ENCODE measurements at regions not wholly inside any gene's neighbourhood (a gene's known extent, or its start where the extent isn't known, plus 50 kb on each side); places are given as distances from the start of the nearest gene placed in this dataset.

DNA sequence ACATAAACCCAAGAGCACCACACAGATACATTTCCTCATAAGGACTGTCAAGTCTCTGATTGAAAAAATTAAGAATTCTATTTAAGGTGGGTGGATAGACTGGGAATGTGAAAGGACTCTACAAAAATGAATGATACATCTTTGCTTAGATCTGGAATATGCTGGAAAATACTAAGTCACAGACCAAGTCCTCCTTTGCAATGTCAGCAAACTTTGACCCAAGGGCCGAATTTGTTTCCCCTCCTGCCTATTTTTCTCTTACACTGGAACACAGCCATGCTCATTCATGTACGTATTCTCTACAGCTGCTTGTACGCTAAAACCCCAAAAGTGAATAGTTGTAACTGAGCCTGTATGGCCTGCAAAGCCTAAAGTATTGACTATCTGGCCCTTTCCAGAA, 180.7 kb downstream of the ADSS2 start:
- DNase-seq (ENCODE audit: low read depth, low spot score) (no peak), ATAC-seq (no peak)
- no TSS peak for BruUV-seq (replicated peaks)
- Histone ChIP-seq H3K9me3 (ENCODE audit: control insufficient read depth, insufficient read depth, low read depth, low read length) (no peaks in the 10 kb centered on the region), H3K36me3 (ENCODE audit: control insufficient read depth, insufficient read depth, low read length) (no peaks in the 10 kb centered on the region), H3K4me3 (ENCODE audit: low read depth in 2 of 2, low read length in 2 of 2) (no peak overlapping the region), H3K27me3 (ENCODE audit: control insufficient read depth, insufficient read depth, low read length) (no peaks in the 10 kb centered on the region), H3K27ac (ENCODE audit: low read length) (no peak overlapping the region), H3K4me1 (ENCODE audit: control insufficient read depth, insufficient read depth, low read length) (no peaks in the 10 kb centered on the region)
- TF ChIP-seq TCF7L2 (IDR thresholded peaks at IDR 0.05; ENCODE audit: low read depth, low read length): no peak
- TF ChIP-seq, protein P1, sequence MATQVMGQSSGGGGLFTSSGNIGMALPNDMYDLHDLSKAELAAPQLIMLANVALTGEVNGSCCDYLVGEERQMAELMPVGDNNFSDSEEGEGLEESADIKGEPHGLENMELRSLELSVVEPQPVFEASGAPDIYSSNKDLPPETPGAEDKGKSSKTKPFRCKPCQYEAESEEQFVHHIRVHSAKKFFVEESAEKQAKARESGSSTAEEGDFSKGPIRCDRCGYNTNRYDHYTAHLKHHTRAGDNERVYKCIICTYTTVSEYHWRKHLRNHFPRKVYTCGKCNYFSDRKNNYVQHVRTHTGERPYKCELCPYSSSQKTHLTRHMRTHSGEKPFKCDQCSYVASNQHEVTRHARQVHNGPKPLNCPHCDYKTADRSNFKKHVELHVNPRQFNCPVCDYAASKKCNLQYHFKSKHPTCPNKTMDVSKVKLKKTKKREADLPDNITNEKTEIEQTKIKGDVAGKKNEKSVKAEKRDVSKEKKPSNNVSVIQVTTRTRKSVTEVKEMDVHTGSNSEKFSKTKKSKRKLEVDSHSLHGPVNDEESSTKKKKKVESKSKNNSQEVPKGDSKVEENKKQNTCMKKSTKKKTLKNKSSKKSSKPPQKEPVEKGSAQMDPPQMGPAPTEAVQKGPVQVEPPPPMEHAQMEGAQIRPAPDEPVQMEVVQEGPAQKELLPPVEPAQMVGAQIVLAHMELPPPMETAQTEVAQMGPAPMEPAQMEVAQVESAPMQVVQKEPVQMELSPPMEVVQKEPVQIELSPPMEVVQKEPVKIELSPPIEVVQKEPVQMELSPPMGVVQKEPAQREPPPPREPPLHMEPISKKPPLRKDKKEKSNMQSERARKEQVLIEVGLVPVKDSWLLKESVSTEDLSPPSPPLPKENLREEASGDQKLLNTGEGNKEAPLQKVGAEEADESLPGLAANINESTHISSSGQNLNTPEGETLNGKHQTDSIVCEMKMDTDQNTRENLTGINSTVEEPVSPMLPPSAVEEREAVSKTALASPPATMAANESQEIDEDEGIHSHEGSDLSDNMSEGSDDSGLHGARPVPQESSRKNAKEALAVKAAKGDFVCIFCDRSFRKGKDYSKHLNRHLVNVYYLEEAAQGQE (IDR thresholded peaks at IDR 0.05; ENCODE audit: insufficient read depth in 1 of 2, low read depth in 2 of 2, low read length in 1 of 2): no peak
- TF ChIP-seq CTCF (IDR thresholded peaks at IDR 0.05): no peak
- TF ChIP-seq POLR2AphosphoS5 (IDR thresholded peaks at IDR 0.05; ENCODE audit: low read depth, low read length): no peak
- TF ChIP-seq SIN3A (IDR thresholded peaks at IDR 0.05; ENCODE audit: borderline replicate concordance, insufficient read depth, low read depth, low read length): no peak
- intact Hi-C loops (cut with micrococcal nuclease; ENCODE audit: unreplicated experiment): no loop called here
- CTCF ChIA-PET: interaction anchor here (0.6 kb wide), 1 partner anchor 250 kb away, joined by 4 read pairs; no protein-coding TSS in a partner anchor
- in situ Hi-C loops (cut with HindIII; ENCODE audit: low pct_unique_long_range_greater_than_20kb, low sequenced_read_pairs): no loop called here
- POLR2A ChIA-PET: no interaction called here

- POLR2A ChIA-PET: interaction anchor here (0.6 kb wide), 1 partner anchor 570 kb away, joined by 3 read pairs; no protein-coding TSS in a partner anchor
- CTCF ChIA-PET: interaction anchor here (0.6 kb wide), 1 partner anchor 251 kb away, joined by 4 read pairs; no protein-coding TSS in a partner anchor
- H3K4me1 ChIP-seq (ENCODE audit: control insufficient read depth, insufficient read depth, low read length): no peaks in the 10 kb centered on the region
- in situ Hi-C loops (cut with HindIII; ENCODE audit: low pct_unique_long_range_greater_than_20kb, low sequenced_read_pairs) (no loop called here), intact Hi-C loops (cut with micrococcal nuclease; ENCODE audit: unreplicated experiment) (loop anchor here (2.0 kb wide), 3 partner anchors 257 to 927 kb away; no protein-coding TSS in a partner anchor)
- no peaks in the 10 kb centered on the region for H3K36me3 ChIP-seq (ENCODE audit: control insufficient read depth, insufficient read depth, low read length)
- H3K4me3 ChIP-seq (ENCODE audit: low read depth in 2 of 2, low read length in 2 of 2): no peak overlapping the region
- no peak for ATAC-seq
- BruUV-seq (replicated peaks): no TSS peak
- no peaks in the 10 kb centered on the region for H3K27me3 ChIP-seq (ENCODE audit: control insufficient read depth, insufficient read depth, low read length)
- no peak for DNase-seq (ENCODE audit: low read depth, low spot score)
- no peaks in the 10 kb centered on the region for H3K9me3 ChIP-seq (ENCODE audit: control insufficient read depth, insufficient read depth, low read depth, low read length)
- TF ChIP-seq CTCF (IDR thresholded peaks at IDR 0.05) (no peak), TCF7L2 (IDR thresholded peaks at IDR 0.05; ENCODE audit: low read depth, low read length) (no peak), POLR2AphosphoS5 (IDR thresholded peaks at IDR 0.05; ENCODE audit: low read depth, low read length) (no peak), SIN3A (IDR thresholded peaks at IDR 0.05; ENCODE audit: borderline replicate concordance, insufficient read depth, low read depth, low read length) (no peak)
- TF ChIP-seq, protein P1 (IDR thresholded peaks at IDR 0.05; ENCODE audit: insufficient read depth in 1 of 2, low read depth in 2 of 2, low read length in 1 of 2): no peak
- H3K27ac ChIP-seq (ENCODE audit: low read length): no peak overlapping the region
Measured at GRCh38 chr1:244271691-244272308, 179.9 kb downstream of the ADSS2 start.

Data from Panc1 (cell line).